ENCODE measurements at regions not wholly inside any gene's neighbourhood (a gene's known extent, or its start where the extent isn't known, plus 50 kb on each side); places are given as distances from the start of the nearest gene placed in this dataset.
A peak's percentile ranks its signal among the peaks of the same experiment; 100 is the strongest.

- Histone ChIP-seq H3K4me1 (no peaks in the 10 kb centered on the region), H3K36me3 (ENCODE audit: low read depth, missing control alignments) (no peaks in the 10 kb centered on the region), H3K9me3 (no peaks in the 10 kb centered on the region), H3K27ac (no peak overlapping the region), H3K4me3 (no peak overlapping the region), H3K27me3 (no peaks in the 10 kb centered on the region)
- no peak for DNase-seq
- WGBS, 2 donors = 47 to 52% methylated on average over 2 of the region's 2 CpGs
- TF ChIP-seq POLR2A (IDR thresholded peaks at IDR 0.05) = no peak
- intact Hi-C loops (cut with DNase I; ENCODE audit: low total_unique reads) = no loop called here
These were observed 361.9 kb upstream of the KCNMB2 start for GRCh38 chr3:178174201-178174915.

- Histone ChIP-seq H3K27me3 (no peaks in the 10 kb centered on the region), H3K36me3 (ENCODE audit: low read depth, missing control alignments) (no peaks in the 10 kb centered on the region), H3K9me3 (no peaks in the 10 kb centered on the region), H3K27ac (no peak overlapping the region), H3K4me3 (no peak overlapping the region), H3K4me1 (peaks cover 7% of the 10 kb centered on the region)
- no peak for DNase-seq
- intact Hi-C loops (cut with DNase I; ENCODE audit: low total_unique reads) = no loop called here
- TF ChIP-seq CTCF (IDR thresholded peaks at IDR 0.05) = no peak
- no peak for TF ChIP-seq POLR2A (IDR thresholded peaks at IDR 0.05)
- WGBS, 2 donors = 89 to 95% methylated on average over 1 of the region's 1 CpG
These were observed 355.1 kb upstream of the KCNMB2 start for GRCh38 chr3:178181088-178181487.

- Histone ChIP-seq H3K27me3 (no peaks in the 10 kb centered on the region), H3K36me3 (ENCODE audit: low read depth, missing control alignments) (no peaks in the 10 kb centered on the region), H3K4me1 (peaks cover 7% of the 10 kb centered on the region), H3K9me3 (no peaks in the 10 kb centered on the region), H3K27ac (no peak overlapping the region), H3K4me3 (no peak overlapping the region)
- intact Hi-C loops (cut with DNase I; ENCODE audit: low total_unique reads) = no loop called here
- no peak for TF ChIP-seq CTCF (IDR thresholded peaks at IDR 0.05)
- no peak for TF ChIP-seq POLR2A (IDR thresholded peaks at IDR 0.05)
- WGBS, 2 donors = 73 to 74% methylated on average over 4 of the region's 4 CpGs
- no peak for DNase-seq
These were observed 354.5 kb upstream of the KCNMB2 start for GRCh38 chr3:178181784-178182183.

- Histone ChIP-seq H3K27me3 (no peaks in the 10 kb centered on the region), H3K27ac (no peak overlapping the region), H3K4me1 (peaks cover 7% of the 10 kb centered on the region), H3K9me3 (no peaks in the 10 kb centered on the region), H3K36me3 (ENCODE audit: low read depth, missing control alignments) (no peaks in the 10 kb centered on the region), H3K4me3 (no peak overlapping the region)
- WGBS, 2 donors = 43 to 54% methylated on average over 4 to 5 of the region's 5 CpGs
- intact Hi-C loops (cut with DNase I; ENCODE audit: low total_unique reads) = no loop called here
- TF ChIP-seq POLR2A (IDR thresholded peaks at IDR 0.05) (no peak), CTCF (IDR thresholded peaks at IDR 0.05) (no peak)
- peak; percentile 14 for DNase-seq
These were observed 353.9 kb upstream of the KCNMB2 start for GRCh38 chr3:178182337-178182779.

GRCh38 chr3:178184833-178185232 lies 351.4 kb upstream of the KCNMB2 start:
- H3K27me3 ChIP-seq = no peaks in the 10 kb centered on the region
- 88 to 98% methylated on average over 2 of the region's 2 CpGs for WGBS, 2 donors
- DNase-seq = no peak
- no peak overlapping the region for H3K4me3 ChIP-seq
- no peak overlapping the region for H3K27ac ChIP-seq
- intact Hi-C loops (cut with DNase I; ENCODE audit: low total_unique reads) = no loop called here
- TF ChIP-seq POLR2A (IDR thresholded peaks at IDR 0.05) (no peak), CTCF (IDR thresholded peaks at IDR 0.05) (no peak)
- no peaks in the 10 kb centered on the region for H3K36me3 ChIP-seq (ENCODE audit: low read depth, missing control alignments)
- no peaks in the 10 kb centered on the region for H3K9me3 ChIP-seq
- peaks cover 7% of the 10 kb centered on the region for H3K4me1 ChIP-seq

Data from testis (tissue), 2 donors.